ENCODE measurements at regions not wholly inside any gene's neighbourhood (a gene's known extent, or its start where the extent isn't known, plus 50 kb on each side); places are given as distances from the start of the nearest gene placed in this dataset.

DNA sequence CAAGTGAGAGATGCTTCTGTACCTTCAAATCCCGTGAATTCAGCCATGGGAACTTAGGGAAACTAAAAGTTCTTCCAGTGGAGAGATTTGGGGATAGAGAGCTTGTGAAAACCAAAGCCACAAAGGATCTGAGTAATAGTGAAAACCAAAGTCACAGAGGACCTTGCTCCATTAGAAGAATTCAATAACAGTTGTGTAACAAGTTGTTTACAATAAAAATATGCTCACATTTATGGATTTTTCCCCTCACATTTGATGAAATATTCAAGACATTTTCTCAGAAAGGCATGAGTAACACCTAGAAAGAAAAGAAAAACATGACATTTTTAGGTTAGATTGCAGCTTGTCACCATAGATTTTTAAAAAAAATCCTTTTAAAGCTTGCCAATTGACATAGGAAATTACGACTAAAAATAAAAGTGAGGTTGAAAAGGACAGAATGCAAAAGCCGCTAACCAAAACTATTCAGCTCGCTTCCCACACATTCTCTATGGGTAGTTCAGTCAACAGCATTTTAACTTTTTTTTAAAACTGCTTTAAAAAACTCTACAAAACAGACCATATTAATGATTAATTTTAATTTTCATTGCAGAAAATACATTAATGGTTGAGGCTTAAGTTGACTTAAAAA is 113.2 kb downstream of the CAND1 start:
- TF ChIP-seq CTCF (IDR thresholded peaks at IDR 0.05; ENCODE audit: poor library complexity, severe bottlenecking), result no peak
- no peak for TF ChIP-seq RAD21 (conservative IDR thresholded peaks at IDR 0.05)
- TF ChIP-seq SMC3 (conservative IDR thresholded peaks at IDR 0.05; ENCODE audit: poor library complexity), result no peak
- TF ChIP-seq POLR2AphosphoS5 (IDR thresholded peaks at IDR 0.05), result no peak
- TF ChIP-seq EZH2 (IDR thresholded peaks at IDR 0.05; ENCODE audit: borderline replicate concordance, insufficient read depth, low read length, poor library complexity, severe bottlenecking), result no peak

Data from neural cell (in vitro differentiated cells).